HG02798 (cell line): ENCODE measurements at regions not wholly inside any gene's neighbourhood (a gene's known extent, or its start where the extent isn't known, plus 50 kb on each side); places are given as distances from the start of the nearest gene placed in this dataset.
"Not testable (repeated sequence)": the region's sequence is repeated elsewhere in the genome, so short reads cannot be mapped to it uniquely, and the experiment has no call there.

Experiments
- ATAC-seq: cut with Tn5 transposase; IDR thresholded peaks from one replicate; pipeline ENCODE4 v1.9.1; 2021; ENCODE audit warnings: mild to moderate bottlenecking; ENCODE audit not compliant: unreplicated experiment, poor library complexity

DNA sequence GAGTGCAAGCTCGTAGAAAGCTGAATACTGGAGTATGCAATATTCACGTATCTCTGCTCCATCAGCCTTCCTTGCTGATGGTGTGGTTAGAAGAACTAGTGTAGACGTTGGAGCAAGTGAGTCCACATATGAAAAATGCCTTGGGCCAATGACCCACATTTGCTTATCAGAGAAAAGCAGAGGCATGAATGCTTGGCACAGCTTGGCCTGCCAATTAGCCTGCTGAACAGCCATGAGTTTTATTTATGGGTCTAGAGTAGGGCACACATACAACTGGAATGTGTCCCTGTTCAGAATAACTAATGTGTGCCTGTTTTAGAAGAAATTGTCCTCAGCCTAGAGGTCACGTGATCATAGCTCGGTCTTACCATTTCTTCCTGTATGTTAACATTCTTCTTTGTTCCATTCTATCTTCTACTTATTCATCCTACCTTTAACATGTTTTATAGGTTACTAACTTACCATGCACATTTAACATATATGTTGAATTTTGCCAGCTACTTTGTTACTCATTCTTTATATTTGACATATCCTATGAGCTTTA is 432.7 kb upstream of the AADAT start:
- ATAC-seq, result no peak

DNA sequence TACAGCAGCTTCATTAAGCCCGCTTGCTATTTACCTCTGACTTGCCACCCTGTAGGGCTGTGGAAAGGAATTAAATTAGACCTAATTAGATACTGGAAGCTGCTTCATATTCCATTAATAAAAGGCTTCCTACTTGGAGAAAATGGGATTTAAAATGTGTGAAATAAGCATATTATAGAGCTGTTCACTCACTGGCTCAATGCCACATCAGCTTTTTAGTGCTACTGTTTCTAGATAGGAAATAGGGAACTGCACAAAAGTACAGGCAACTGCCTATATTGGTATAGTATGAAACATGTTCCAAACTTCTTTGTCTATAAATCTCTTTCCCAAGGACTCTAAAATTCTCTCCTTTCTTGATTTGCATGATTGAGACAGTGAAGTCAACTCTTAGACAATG is 407.9 kb upstream of the AADAT start:
- ATAC-seq, result peak; percentile 24

DNA sequence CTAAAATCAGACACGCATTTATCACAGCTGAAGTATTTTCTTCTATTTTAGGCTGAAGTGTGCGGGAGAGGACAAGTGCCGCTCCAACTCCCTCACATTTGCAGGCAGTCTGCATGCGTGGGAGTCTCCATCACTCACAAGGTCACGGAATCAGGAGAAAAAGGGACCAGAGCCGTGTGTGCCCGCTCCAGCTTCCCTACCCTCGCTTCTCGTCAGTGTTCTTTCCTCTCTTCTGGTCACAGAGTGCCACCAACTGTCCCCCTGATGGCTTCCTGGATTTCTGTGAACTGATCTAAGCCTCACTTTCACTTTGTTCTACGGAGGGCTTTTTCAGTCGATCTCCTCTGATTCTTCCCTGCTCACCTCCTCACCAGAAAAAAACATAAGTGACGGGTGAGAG is 407.4 kb upstream of the AADAT start:
- peak; percentile 80 for ATAC-seq

GRCh38 chr4:170491981-170492380 is 402.2 kb upstream of the AADAT start:
- no peak for ATAC-seq

- no peak for ATAC-seq
Observed at GRCh38 chr4:170476351-170476750, 386.6 kb upstream of the AADAT start.

- ATAC-seq, result no peak
Observed at GRCh38 chr4:170465429-170465828, 375.7 kb upstream of the AADAT start.

GRCh38 chr4:170464614-170465197 is 374.9 kb upstream of the AADAT start:
- ATAC-seq, result no peak

GRCh38 chr4:170446782-170447181 is 357.0 kb upstream of the AADAT start:
- ATAC-seq, result no peak

DNA sequence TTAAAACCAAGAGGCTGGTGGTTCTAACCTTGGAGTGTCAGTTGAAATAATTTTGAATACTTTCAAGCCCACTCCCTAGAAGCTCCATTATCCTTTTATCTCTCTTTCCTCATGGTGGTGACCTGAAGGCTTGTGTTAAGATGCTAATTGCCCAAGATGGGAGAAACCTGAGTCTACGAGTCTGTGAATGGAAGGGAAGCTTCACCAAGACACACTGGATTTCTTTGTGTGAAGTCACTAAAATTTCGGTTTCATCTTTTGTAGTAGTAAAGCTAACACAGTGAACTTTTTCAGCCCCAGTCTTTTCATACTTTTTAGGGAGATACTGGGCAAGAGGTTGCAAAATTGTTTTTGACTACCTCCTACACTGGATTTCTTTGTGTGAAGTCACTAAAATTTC is 351.4 kb upstream of the AADAT start:
- not testable (repeated sequence) for ATAC-seq

DNA sequence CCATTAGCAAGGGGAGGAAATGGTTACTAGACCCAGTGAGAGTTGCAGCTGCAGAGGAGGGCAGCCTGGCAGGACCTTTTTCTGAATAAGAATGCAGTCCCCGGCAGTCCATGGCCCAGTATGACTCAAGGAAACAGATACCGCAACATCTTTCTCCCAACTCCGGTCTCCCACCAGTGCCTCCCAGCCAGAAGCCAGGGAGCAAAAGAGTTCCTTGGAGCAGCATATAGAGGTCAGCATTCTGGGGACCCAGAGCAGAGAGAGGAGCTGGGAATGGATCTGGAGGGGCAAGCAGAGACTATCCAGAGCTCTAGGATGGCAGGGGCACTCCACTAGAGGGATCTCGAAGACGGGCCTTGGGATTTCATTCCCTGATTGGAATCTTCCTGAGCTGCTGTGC is 339.2 kb upstream of the AADAT start:
- ATAC-seq, result no peak

- no peak for ATAC-seq
Observed at GRCh38 chr4:170425521-170426143, 335.9 kb upstream of the AADAT start.

DNA sequence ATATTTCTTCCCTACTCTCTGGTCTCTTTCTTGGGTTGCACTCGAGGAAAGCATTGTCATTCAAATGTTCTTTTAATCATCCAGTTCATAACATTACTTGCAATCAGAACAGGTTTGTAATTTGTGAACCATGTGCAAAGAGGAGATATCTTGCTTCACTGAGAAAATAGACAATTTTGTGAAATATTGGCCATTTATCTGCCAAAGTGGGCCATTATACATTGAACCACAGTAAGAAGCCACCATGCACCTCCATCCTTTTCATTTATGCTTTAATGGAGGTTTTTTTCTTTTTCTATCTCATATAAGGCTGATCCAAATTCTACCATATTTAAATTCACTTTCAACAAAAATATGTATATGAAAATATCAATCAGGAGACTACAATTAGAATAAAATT is 335.3 kb upstream of the AADAT start:
- no peak for ATAC-seq

DNA sequence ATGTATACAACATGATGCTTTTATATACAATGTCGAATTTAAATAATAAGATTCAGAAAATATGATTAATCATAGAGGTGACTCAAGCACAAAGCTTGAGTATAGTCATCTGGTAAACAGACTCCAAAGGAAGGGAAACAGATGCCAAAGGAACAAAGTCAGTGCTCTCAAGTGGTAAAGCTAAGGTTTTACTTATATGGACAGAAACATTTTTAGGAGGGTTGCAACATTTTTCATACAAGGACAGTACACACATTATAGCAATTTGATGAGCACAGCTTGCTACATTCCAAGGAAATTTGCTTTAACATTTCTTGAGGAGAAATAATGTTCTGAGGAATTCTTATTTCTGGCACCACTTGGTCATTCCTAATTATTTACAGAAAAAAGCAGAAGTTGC is 333.4 kb upstream of the AADAT start:
- no peak for ATAC-seq

DNA sequence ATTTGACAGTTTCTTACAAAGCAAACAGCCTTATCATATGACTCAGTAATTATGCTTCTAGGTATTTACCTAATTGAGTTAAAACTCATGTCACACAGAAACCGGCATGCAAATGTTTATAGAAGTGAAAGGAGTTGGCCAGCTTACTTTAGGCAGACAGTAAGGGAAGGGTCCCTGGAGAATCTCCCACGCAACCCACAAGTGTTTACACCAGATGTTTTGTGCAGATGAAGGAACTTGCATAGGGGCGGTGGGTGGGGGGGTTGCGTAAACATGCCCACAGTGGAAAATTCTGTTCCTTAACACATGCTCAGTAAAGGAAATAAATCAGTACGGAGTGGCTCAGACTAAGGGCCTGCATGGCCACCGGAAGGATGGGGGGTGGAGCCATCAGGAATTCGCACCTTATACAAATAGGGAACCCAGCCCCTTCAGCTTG is 330.5 kb upstream of the AADAT start:
- peak; percentile 86 for ATAC-seq

DNA sequence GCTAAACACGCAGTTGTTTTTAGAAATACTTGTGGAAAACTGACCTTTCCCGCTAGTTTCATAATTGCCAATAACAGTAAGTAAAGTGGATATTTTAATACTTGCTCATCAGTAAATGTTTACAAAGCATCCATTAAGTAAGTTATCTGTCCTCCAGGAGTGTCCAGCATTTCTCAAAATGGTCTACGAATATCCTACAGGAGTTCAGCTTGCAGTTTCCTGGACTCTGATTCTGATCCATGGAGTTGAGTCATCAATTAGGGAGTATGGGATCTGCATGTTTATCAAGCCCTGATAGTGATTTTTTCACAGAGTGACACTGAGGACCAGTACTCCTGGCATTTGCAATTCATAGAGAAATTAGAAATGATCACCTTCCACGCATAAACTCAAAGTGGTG is 325.2 kb upstream of the AADAT start:
- ATAC-seq, result no peak

DNA sequence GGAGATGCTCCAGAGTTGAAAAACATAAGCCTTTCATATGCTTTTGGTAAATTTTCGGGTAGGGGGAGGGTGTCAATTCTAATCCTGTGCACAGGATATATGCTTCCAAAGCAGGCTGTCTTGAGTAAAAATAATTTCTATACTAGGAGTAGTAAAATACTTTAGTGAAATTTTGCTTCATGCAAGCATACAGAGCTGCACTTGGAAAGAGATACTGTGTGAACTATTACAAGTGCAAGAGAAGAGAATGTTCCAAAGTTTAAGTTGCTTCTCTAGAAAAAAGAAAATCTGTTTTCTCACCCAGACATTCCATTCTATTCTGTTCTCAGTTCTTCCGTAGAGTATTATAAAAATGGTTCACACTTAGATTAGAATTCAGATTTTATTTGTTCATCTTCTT is 324.6 kb upstream of the AADAT start:
- no peak for ATAC-seq

DNA sequence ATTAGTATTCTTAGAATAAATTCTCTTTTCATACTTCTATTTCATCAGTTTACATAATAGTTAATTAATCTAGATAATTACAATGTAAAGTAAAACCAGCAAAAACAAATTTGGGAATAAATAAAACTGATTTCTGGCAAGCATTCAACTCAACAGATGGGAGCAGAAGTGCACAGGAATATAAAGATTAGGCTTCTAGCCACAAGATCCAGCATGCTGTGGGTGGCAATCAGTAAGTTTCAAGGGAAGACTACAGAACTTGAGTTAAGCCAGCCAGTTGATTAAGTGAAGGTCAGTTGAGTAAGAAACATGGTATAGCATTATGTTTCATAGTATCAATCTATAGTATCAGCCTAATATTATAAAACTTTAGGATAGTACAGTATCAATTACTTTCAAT is 324.2 kb upstream of the AADAT start:
- ATAC-seq, result no peak

GRCh38 chr4:170400361-170400760 is 310.6 kb upstream of the AADAT start:
- no peak for ATAC-seq

DNA sequence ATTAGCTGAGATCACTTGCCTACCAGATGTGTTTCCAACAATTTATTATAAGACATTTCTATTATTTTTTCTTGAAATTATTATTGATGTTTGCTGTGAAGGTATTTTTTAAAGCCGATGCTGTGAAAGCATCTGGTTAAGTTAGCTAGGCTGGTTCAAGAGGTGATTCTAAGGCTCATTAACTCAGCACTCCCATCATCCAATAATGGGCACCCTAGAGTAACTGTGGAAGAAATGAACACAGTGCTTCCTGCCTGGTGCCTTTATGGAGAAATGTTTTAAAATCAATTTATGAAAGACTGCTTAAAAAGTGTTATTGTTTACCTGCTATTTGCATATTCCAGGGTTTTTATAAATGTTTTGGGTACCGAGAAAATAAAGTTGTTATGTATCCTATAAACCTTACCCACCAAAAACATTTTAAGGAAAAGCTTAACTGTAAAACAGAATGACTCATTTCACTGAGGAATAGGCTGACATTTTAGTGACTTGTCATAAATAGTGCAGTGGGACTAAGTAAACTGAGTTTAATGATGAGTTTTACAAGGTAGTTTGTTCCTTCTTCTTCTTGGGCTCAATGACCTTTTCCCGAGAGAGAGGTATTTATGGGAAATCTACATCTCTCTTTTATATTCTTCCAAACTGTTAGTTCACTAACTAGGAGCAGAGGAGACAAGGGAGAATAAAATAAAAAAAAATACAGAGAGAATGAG is 310.0 kb upstream of the AADAT start:
- ATAC-seq, result no peak

DNA sequence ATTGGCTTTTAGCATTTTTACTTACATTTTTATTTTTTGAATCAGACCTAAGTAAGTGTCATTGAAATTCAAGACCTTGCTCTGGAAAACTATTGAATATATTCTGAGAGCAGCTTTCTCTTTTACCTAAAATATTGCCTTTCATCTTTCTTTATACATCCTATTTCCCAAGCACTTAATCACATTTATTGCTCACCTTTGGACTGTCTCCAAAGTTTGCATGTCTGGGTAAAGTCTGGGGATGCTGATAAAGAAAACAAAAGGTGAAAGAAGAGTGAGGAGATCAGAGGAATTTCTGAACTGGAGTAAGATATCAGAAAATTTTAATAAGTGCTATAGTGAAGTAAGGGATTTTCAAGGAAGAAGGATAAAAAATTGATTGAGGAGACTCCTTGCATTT is 308.5 kb upstream of the AADAT start:
- no peak for ATAC-seq

GRCh38 chr4:170395773-170396172 is 306.0 kb upstream of the AADAT start:
- ATAC-seq, result no peak
